Psoas muscle (tissue), 7 donors: ENCODE measurements at regions not wholly inside any gene's neighbourhood (a gene's known extent, or its start where the extent isn't known, plus 50 kb on each side); places are given as distances from the start of the nearest gene placed in this dataset.
A peak's percentile ranks its signal among the peaks of the same experiment; 100 is the strongest.

Source experiments
- ATAC-seq, 4 donors: fragments of 200-7000 bp; cut with Tn5 transposase; one replicate each; pipeline ENCODE4 v1.9.1; 2020; ENCODE audit warnings: moderate library complexity in 3 of 4, mild to moderate bottlenecking in 2 of 4
- DNase-seq, 2 donors: peaks; one replicate each; pipeline ENCODE4 v3.0.0-alpha.2; 2020
- H3K27ac ChIP-seq: fragments of 200-600 bp; one replicate; pipeline ENCODE4 v1.8.0; 2022
- H3K27me3 ChIP-seq, 3 donors: fragments of 200-600 bp in 1 of 3; one replicate each; pipeline versions ENCODE4 v1.6.1 to v1.8.0; 2013 to 2022; ENCODE audit warnings: low read length in 2 of 3, mild to moderate bottlenecking in 2 of 3, moderate library complexity in 1 of 3; ENCODE audit not compliant: insufficient read depth in 3 of 3
- H3K36me3 ChIP-seq, 2 donors: fragments of 200-600 bp in 1 of 2; one replicate each; pipeline versions ENCODE4 v1.6.1 to v1.8.0; 2013 to 2022; ENCODE audit warnings: low read depth in 1 of 2, mild to moderate bottlenecking in 1 of 2, moderate library complexity in 1 of 2; ENCODE audit not compliant: insufficient read depth in 1 of 2
- H3K4me1 ChIP-seq: fragments of 200-600 bp; one replicate; pipeline ENCODE4 v1.8.0; 2022
- H3K4me3 ChIP-seq: fragments of 200-600 bp; one replicate; pipeline ENCODE4 v1.8.0; 2022; ENCODE audit warnings: mild to moderate bottlenecking
- H3K9me3 ChIP-seq: fragments of 200-600 bp; one replicate; pipeline ENCODE4 v1.8.0; 2022
- CTCF ChIP-seq: fragments of 200-600 bp; IDR thresholded peaks from one replicate; pipeline ENCODE4 v1.8.0; 2022; ENCODE audit warnings: antibody characterized with exemption
- WGBS, 3 donors: extraction: QIAGEN DNeasy Blood & Tissue Kit; methylation state at CpG; one replicate each; pipeline versions ENCODE4 v1.1.6 to v1.1.7; 2013; 5-methylcytosine and 5-hydroxymethylcytosine counted together
- intact Hi-C, 2 donors: fragments of 100-400 bp; cut with DNase I; formaldehyde crosslinking; loops; one replicate each; pipeline versions ENCODE4 v1.11.0 to v1.14.2; 2022
- donor health status: healthy with polysubstance abuse.
- donor health status: DM: no; HTN: no; CAD: no; lungs with moderate emphysema.
- donor health status: Bipolar disorder and iron deficiency.
- donor health status: healthy.
- donor health status: DM: yes; HTN: yes; CAD: no.
- donor health status: DM: no; HTN: no; CAD: no.
- donor health status: DM: yes; HTN: yes; CAD: no.

- no peaks in the 10 kb centered on the region for H3K36me3 ChIP-seq
- no peak overlapping the region for H3K4me3 ChIP-seq
- intact Hi-C loops, result no loop called here
- no peak overlapping the region for H3K27ac ChIP-seq
- DNase-seq (no peak), ATAC-seq (no peak)
- H3K27me3 ChIP-seq, result peaks cover 0 to 2% (median 0%) of the 10 kb centered on the region in 3 donors
- WGBS, 3 donors, result 85 to 87% (median 87%) methylated on average over 10 of the region's 10 CpGs
- no peaks in the 10 kb centered on the region for H3K4me1 ChIP-seq
- no peaks in the 10 kb centered on the region for H3K9me3 ChIP-seq
- TF ChIP-seq CTCF, result no peak
Measured at GRCh38 chr13:21894091-21894490, 223.2 kb downstream of the FGF9 start.

- H3K9me3 ChIP-seq, result no peaks in the 10 kb centered on the region
- no peak for TF ChIP-seq CTCF
- H3K27me3 ChIP-seq, result peaks cover 0 to 2% (median 0%) of the 10 kb centered on the region in 3 donors
- ATAC-seq (peak in 2 of 4 donors; percentile 67 to 79), DNase-seq (no peak)
- H3K4me3 ChIP-seq, result no peak overlapping the region
- 68 to 76% (median 73%) methylated on average over 22 of the region's 22 CpGs for WGBS, 3 donors
- H3K36me3 ChIP-seq, result no peaks in the 10 kb centered on the region
- intact Hi-C loops, result no loop called here
- H3K4me1 ChIP-seq, result no peaks in the 10 kb centered on the region
- H3K27ac ChIP-seq, result no peak overlapping the region
Measured at GRCh38 chr13:21894703-21895699, 224.1 kb downstream of the FGF9 start.

GRCh38 chr13:21895779-21896178 is 224.9 kb downstream of the FGF9 start:
- TF ChIP-seq CTCF, result no peak
- 90 to 95% (median 94%) methylated on average over 4 of the region's 4 CpGs for WGBS, 3 donors
- intact Hi-C loops, result no loop called here
- ATAC-seq, result no peak
- no peaks in the 10 kb centered on the region for H3K36me3 ChIP-seq
- no peaks in the 10 kb centered on the region for H3K4me1 ChIP-seq
- H3K9me3 ChIP-seq, result no peaks in the 10 kb centered on the region
- DNase-seq, result no peak
- no peak overlapping the region for H3K27ac ChIP-seq
- no peak overlapping the region for H3K4me3 ChIP-seq
- peaks cover 0 to 2% (median 0%) of the 10 kb centered on the region in 3 donors for H3K27me3 ChIP-seq

- DNase-seq (no peak), ATAC-seq (no peak)
- intact Hi-C loops, result no loop called here
- Histone ChIP-seq H3K36me3 (no peaks in the 10 kb centered on the region), H3K4me1 (no peaks in the 10 kb centered on the region), H3K27me3 (no peaks in the 10 kb centered on the region), H3K9me3 (no peaks in the 10 kb centered on the region), H3K4me3 (no peak overlapping the region), H3K27ac (no peak overlapping the region)
- TF ChIP-seq CTCF, result no peak
- 38 to 54% (median 40%) methylated on average over 6 of the region's 6 CpGs for WGBS, 3 donors
Measured at GRCh38 chr13:21897161-21897560, 226.3 kb downstream of the FGF9 start.
